ENCODE measurements at regions not wholly inside any gene's neighbourhood (a gene's known extent, or its start where the extent isn't known, plus 50 kb on each side); places are given as distances from the start of the nearest gene placed in this dataset.

- Histone ChIP-seq H4K20me1 (ENCODE audit: insufficient read depth, low read length) (no peaks in the 10 kb centered on the region), H3K4me1 (ENCODE audit: insufficient read depth, low read length, poor library complexity, severe bottlenecking) (no peaks in the 10 kb centered on the region), H3K9me2 (ENCODE audit: insufficient read depth, low read length) (no peaks in the 10 kb centered on the region), H3K9me3 (ENCODE audit: low read length) (no peaks in the 10 kb centered on the region), H3K79me2 (ENCODE audit: insufficient read depth, low read depth, low read length) (no peaks in the 10 kb centered on the region), H3K4me2 (ENCODE audit: low read length) (no peak overlapping the region), H3K36me3 (ENCODE audit: insufficient read depth, low read length) (no peaks in the 10 kb centered on the region), H3K27ac (ENCODE audit: low read depth, low read length, poor library complexity, severe bottlenecking) (no peak overlapping the region), H2AFZ (ENCODE audit: low read length) (no peak overlapping the region), H3K4me3 (ENCODE audit: low read depth, low read length, poor library complexity, severe bottlenecking) (no peak overlapping the region)
- TF ChIP-seq CTCF (conservative IDR thresholded peaks at IDR 0.05; ENCODE audit: low read length) (no peak), EZH2phosphoT487 (IDR thresholded peaks at IDR 0.05; ENCODE audit: borderline replicate concordance, low read depth, low read length) (no peak)
- ChIA-PET POLR2A (no interaction called here), CTCF (ENCODE audit: unreplicated experiment) (no interaction called here)
- no peak for DNase-seq (ENCODE audit: low spot score)
- no TSS peak for BruUV-seq (replicated peaks)
- intact Hi-C loops (cut with micrococcal nuclease; ENCODE audit: unreplicated experiment), result no loop called here
Observed at GRCh38 chr14:83529531-83529930, 1995.9 kb upstream of the SEL1L start.

GRCh38 chr14:83533734-83534133 is 1996.2 kb upstream of the FLRT2 start:
- intact Hi-C loops (cut with micrococcal nuclease; ENCODE audit: unreplicated experiment), result no loop called here
- no TSS peak for BruUV-seq (replicated peaks)
- Histone ChIP-seq H3K4me2 (ENCODE audit: low read length) (no peak overlapping the region), H3K36me3 (ENCODE audit: insufficient read depth, low read length) (no peaks in the 10 kb centered on the region), H3K4me3 (ENCODE audit: low read depth, low read length, poor library complexity, severe bottlenecking) (no peak overlapping the region), H3K9me3 (ENCODE audit: low read length) (no peaks in the 10 kb centered on the region), H3K9me2 (ENCODE audit: insufficient read depth, low read length) (no peaks in the 10 kb centered on the region), H3K27ac (ENCODE audit: low read depth, low read length, poor library complexity, severe bottlenecking) (no peak overlapping the region), H4K20me1 (ENCODE audit: insufficient read depth, low read length) (no peaks in the 10 kb centered on the region), H2AFZ (ENCODE audit: low read length) (no peak overlapping the region), H3K79me2 (ENCODE audit: insufficient read depth, low read depth, low read length) (no peaks in the 10 kb centered on the region), H3K4me1 (ENCODE audit: insufficient read depth, low read length, poor library complexity, severe bottlenecking) (no peaks in the 10 kb centered on the region)
- no peak for DNase-seq (ENCODE audit: low spot score)
- TF ChIP-seq EZH2phosphoT487 (IDR thresholded peaks at IDR 0.05; ENCODE audit: borderline replicate concordance, low read depth, low read length) (no peak), CTCF (conservative IDR thresholded peaks at IDR 0.05; ENCODE audit: low read length) (no peak)
- ChIA-PET CTCF (ENCODE audit: unreplicated experiment) (no interaction called here), POLR2A (no interaction called here)

GRCh38 chr14:83534995-83535394 is 1994.9 kb upstream of the FLRT2 start:
- H3K9me2 ChIP-seq (ENCODE audit: insufficient read depth, low read length), result no peaks in the 10 kb centered on the region
- ChIA-PET CTCF (ENCODE audit: unreplicated experiment) (no interaction called here), POLR2A (interaction anchor here (0.7 kb wide), 1 partner anchor 220 kb away, joined by 4 read pairs; no protein-coding TSS in a partner anchor)
- intact Hi-C loops (cut with micrococcal nuclease; ENCODE audit: unreplicated experiment), result no loop called here
- H3K4me3 ChIP-seq (ENCODE audit: low read depth, low read length, poor library complexity, severe bottlenecking), result no peak overlapping the region
- H2AFZ ChIP-seq (ENCODE audit: low read length), result no peak overlapping the region
- no peaks in the 10 kb centered on the region for H3K36me3 ChIP-seq (ENCODE audit: insufficient read depth, low read length)
- H3K9me3 ChIP-seq (ENCODE audit: low read length), result no peaks in the 10 kb centered on the region
- H3K79me2 ChIP-seq (ENCODE audit: insufficient read depth, low read depth, low read length), result no peaks in the 10 kb centered on the region
- no peak overlapping the region for H3K4me2 ChIP-seq (ENCODE audit: low read length)
- no peak for DNase-seq (ENCODE audit: low spot score)
- no TSS peak for BruUV-seq (replicated peaks)
- no peak overlapping the region for H3K27ac ChIP-seq (ENCODE audit: low read depth, low read length, poor library complexity, severe bottlenecking)
- no peaks in the 10 kb centered on the region for H3K4me1 ChIP-seq (ENCODE audit: insufficient read depth, low read length, poor library complexity, severe bottlenecking)
- H4K20me1 ChIP-seq (ENCODE audit: insufficient read depth, low read length), result no peaks in the 10 kb centered on the region
- no peak for TF ChIP-seq CTCF (conservative IDR thresholded peaks at IDR 0.05; ENCODE audit: low read length)
- no peak for TF ChIP-seq EZH2phosphoT487 (IDR thresholded peaks at IDR 0.05; ENCODE audit: borderline replicate concordance, low read depth, low read length)

All from OCI-LY7 (cell line).